LNCAP (cell line): ENCODE measurements at regions not wholly inside any gene's neighbourhood (a gene's known extent, or its start where the extent isn't known, plus 50 kb on each side); places are given as distances from the start of the nearest gene placed in this dataset.

Experiments used
- TF ChIP-seq, protein P1 (sequence below): fragments of 450-650 bp; IDR thresholded peaks from 2 replicates; pipeline ENCODE4 v1.5.1; 2017; ENCODE audit warnings: mild to moderate bottlenecking

DNA sequence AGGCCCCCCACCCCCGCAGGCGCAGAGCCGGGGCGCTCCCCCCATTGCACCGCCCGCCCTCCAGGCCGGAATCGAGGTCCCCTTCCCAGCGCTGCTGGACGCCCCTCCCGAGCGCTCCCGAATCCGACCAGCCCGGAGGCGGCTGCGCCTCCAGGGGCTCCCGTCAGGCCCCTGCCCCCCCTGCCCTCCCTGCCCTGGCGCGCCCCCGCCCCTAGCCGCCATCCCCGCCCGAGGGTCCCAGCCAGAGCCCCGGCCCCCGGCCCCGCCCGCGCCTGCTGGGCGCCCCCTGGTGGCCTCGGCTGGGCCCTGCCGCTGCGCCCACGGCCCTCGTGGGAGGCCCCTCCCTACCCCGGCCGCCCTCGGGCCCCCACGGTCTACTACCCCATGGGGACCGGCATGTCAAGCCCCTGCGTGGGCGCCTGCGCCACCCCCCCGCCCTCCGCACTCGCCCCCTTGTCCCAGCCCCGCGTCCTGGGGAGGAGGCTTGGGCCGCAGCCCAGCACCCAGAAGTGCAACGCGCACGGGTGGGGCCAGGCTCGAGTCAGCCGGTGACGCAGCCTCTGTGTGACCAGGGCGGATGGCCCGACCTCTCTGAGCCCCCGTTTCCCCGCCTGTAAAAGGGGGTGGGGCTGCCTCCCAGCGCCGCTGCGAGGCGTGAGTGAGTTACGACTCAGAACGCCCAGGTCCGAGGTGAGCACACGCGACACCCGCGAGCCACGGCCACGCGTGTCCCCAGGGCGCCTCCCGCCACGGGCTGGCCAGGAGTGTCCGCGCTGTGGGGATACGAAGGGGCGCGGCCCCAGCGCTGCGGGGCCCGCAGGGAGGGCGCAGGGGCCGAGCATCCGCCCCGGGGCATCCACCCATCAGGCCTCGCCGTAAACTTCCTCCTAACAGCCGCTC lies 104.9 kb downstream of the FAM53A start:
- TF ChIP-seq, protein P1, sequence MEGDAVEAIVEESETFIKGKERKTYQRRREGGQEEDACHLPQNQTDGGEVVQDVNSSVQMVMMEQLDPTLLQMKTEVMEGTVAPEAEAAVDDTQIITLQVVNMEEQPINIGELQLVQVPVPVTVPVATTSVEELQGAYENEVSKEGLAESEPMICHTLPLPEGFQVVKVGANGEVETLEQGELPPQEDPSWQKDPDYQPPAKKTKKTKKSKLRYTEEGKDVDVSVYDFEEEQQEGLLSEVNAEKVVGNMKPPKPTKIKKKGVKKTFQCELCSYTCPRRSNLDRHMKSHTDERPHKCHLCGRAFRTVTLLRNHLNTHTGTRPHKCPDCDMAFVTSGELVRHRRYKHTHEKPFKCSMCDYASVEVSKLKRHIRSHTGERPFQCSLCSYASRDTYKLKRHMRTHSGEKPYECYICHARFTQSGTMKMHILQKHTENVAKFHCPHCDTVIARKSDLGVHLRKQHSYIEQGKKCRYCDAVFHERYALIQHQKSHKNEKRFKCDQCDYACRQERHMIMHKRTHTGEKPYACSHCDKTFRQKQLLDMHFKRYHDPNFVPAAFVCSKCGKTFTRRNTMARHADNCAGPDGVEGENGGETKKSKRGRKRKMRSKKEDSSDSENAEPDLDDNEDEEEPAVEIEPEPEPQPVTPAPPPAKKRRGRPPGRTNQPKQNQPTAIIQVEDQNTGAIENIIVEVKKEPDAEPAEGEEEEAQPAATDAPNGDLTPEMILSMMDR, result peak; percentile 82

DNA sequence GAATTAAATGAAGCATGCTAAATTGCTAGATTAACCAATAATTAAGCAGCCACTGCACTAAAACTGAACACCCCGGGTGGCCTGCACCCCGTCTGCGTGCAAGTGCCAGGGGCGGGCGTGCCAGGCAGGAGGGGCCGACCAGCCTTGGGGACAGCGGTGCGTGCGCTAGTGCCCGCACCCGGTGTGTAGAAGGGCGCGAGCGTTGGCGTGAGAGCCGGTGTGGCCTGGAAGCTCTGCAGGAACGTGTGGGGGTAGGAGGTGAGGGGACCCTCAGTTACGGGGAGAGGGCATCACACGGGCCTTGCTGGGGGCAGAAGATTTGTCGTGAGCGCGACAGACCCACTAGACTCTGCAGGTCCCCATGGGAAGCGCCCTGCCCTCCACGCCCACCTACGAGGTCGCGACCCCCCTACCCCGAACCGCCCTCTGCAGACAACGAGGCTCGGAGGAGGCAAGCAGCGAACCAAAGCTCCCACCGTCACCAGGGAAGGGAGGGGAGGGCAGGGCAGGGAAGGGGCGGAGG lies 105.8 kb downstream of the FAM53A start:
- TF ChIP-seq, protein P1, result no peak

DNA sequence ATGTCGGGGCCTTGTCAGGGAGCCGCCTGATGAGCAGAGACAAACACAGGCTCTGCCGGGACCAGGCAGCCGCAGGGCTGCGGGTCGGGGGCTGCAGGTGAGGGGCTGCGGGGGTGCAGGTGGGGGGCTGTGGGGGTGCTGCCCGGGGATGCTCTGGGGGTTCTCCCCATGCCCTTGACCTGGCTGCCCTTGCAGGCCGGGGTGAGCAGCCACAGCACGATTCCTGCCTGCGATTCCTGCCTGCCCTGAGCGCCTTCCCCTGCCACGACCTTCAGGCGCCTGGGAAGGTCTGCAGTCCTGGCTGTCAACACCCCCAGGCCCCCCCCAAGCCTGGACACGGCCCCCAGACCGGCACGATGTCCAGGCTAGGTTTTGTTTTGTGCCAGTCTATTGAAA lies 106.3 kb downstream of the FAM53A start:
- TF ChIP-seq, protein P1, result no peak

DNA sequence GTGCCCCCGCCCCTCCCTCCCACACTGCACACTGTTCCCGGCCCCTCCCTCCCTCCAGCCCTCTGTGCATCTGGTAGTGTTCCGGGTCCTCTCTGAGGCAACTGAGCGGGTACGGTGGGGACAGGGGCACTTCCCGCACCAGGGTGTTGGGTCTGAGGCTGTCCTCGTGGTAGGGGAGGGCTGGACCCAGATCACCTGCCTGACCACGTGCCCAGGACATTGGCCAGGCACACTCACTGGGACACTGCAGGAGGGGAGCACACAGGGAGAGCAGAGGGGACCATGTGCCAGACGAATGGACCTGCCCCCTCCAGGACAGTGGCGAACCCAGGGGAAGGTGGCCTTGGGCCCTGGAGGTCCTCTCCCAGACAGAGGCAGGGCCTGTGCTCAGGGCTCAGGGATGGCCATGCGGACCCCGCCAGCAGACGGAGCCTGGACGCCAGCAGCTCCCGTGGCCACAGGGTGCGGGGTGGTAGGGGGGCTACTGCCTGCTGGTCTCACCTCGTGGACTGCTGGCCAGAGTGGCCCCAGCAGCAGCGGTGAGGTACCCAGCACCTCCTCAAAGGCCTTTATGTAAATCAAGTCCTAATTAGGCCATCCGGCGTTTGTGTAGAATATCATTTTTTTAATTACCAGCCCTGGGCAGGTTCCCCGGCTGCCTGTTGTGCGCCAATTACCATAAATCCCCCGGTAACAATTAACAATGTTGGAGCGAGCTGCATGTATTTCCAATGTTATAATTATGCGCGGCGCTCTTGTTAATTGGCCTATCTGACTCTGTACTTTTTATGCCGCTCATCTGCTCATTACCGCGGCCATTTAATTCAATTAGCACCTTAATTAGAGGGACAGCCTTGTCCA lies 106.9 kb downstream of the FAM53A start:
- TF ChIP-seq, protein P1, result no peak

DNA sequence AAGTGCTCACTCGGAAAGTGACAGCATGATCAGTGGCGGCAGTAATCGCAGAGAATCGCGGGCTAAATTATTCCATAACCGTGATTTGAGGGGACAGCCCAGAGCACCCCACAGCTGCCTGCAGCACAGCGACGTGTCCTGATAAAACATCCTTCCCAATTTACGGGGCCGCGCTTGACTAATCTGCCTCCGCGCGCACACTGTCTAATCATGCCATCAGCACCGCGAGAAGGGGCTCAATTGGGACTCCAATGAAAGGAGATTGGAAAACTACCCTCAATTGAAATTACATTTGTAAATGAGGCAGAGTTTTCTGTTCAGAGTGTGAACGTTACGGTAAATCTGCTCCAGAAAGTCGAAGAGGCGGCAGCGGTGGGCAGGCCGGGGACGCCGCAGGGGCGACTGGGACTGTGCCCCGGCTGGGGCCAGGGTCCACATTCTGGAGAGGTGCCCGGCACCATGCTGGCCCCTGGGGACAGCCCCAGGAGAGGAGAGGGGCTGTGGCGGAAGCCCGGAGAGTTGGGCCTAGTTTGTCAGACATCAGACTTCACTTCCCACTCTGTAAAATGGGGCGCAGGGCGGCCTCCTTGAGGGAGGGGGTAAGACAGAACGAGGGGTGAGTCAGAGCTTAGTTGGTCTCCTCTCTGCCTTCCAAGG lies 107.7 kb downstream of the FAM53A start:
- TF ChIP-seq, protein P1, result no peak

DNA sequence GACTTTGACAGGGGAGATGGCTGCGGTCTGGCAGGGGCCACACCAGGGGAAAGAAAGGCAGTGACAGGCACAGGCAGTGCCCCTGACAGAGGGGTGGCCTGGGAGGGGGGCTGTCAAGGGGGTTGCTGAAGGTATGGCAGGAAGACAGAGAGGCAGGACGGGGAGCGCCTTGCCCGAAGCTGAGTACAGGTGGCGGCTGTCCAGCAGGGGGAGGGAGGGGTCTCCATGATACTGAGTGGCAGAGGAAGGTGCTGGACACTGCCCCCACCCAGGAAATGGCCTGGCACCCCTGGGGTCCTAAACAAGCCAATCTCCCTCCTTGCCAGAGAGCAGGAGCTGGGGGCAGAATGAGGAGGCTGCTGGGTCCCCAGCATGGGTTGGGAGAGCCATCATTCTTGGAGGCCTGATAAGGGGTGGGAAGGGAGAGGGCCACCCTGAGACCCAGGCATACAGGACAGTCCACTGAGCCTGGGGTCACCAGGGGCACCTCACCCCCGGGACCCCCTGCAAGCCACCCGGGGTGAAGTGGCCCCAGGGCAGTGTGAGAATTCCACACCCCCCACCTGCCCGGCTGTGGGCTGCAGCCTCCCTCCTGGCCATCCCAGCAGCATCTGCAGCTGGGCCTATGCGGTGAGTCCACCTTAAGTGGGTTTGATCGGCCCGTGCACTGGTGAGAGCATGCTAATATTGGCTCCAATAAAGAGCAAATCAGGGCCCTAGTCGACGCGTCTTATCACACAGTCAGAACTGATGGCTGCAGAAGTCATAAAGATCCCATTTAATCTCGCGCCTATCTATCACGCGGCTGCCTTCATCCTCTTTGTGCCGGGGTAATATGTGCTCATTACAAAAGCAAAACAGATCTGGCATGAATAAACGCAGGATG lies 108.5 kb downstream of the FAM53A start:
- TF ChIP-seq, protein P1, result no peak
